IMR-90 (cell line): ENCODE measurements at regions not wholly inside any gene's neighbourhood (a gene's known extent, or its start where the extent isn't known, plus 50 kb on each side); places are given as distances from the start of the nearest gene placed in this dataset.

Source experiments
- ATAC-seq: fragments of 200-7000 bp; cut with Tn5 transposase; 2 replicates; pipeline ENCODE4 v1.9.1; 2020; ENCODE audit warnings: low read depth, mild to moderate bottlenecking, moderate library complexity
- BruUV-seq: library from RNA; stranded (reverse); fragments of 400-500 nt; replicated peaks from 2 replicates; lab custom pipeline; 2021; lab: Mats Ljungman, UMichigan
- CTCF ChIA-PET: fragments of 300-600 bp; formaldehyde crosslinking; extraction: SDS; loops from one replicate; lab custom pipeline; 2021; ENCODE audit warnings: antibody characterized with exemption; lab: Yijun Ruan, JAX
- POLR2A ChIA-PET: fragments of 300-600 bp; sonication (Branson Sonifier 250); formaldehyde crosslinking; loops from one replicate; lab custom pipeline; 2022; ENCODE audit warnings: antibody characterized with exemption; ENCODE audit not compliant: unreplicated experiment; lab: Charles Lee
- DNase-seq: peaks from one replicate; pipeline ENCODE4 v3.0.0; 2013
- H2AFZ ChIP-seq: replicated peaks from 2 replicates; pipeline ENCODE3; 2013; ENCODE audit warnings: low read length, mild to moderate bottlenecking; ENCODE audit not compliant: poor library complexity
- H2AK5ac ChIP-seq: 2 replicates; pipeline ENCODE4 v1.6.1; 2013; ENCODE audit warnings: low read depth, low read length, inconsistent platforms
- H2AK9ac ChIP-seq: replicated peaks from 2 replicates; pipeline ENCODE3; 2013; ENCODE audit warnings: mild to moderate bottlenecking, low read depth, low read length, moderate library complexity; ENCODE audit not compliant: poor library complexity
- H2BK120ac ChIP-seq: 2 replicates; pipeline ENCODE4 v1.6.1; 2013; ENCODE audit warnings: low read depth, low read length, inconsistent platforms
- H2BK15ac ChIP-seq: 3 replicates; pipeline ENCODE4 v1.6.1; 2013; ENCODE audit warnings: low read depth, low read length, inconsistent platforms
- H2BK20ac ChIP-seq: 2 replicates; pipeline ENCODE4 v1.6.1; 2013; ENCODE audit warnings: low read depth, mild to moderate bottlenecking, inconsistent platforms, low read length, moderate library complexity
- H2BK5ac ChIP-seq: 2 replicates; pipeline ENCODE4 v1.6.1; 2013; ENCODE audit warnings: mild to moderate bottlenecking, low read depth, low read length, inconsistent platforms; ENCODE audit not compliant: poor library complexity, severe bottlenecking
- H3K14ac ChIP-seq: replicated peaks from 2 replicates; pipeline ENCODE4 v1.6.1; 2013; ENCODE audit warnings: low read depth, low read length, inconsistent platforms
- H3K18ac ChIP-seq: 2 replicates; pipeline ENCODE4 v1.6.1; 2013; ENCODE audit warnings: low read depth, low read length, control low read depth
- H3K23ac ChIP-seq: 2 replicates; pipeline ENCODE4 v1.6.1; 2013; ENCODE audit warnings: low read depth, low read length, inconsistent platforms
- H3K27ac ChIP-seq: 2 replicates; pipeline ENCODE4 v1.5.1; 2013; ENCODE audit warnings: mild to moderate bottlenecking, control low read depth, low read length; ENCODE audit not compliant: insufficient read depth
- H3K27me3 ChIP-seq: 2 replicates; pipeline ENCODE4 v1.6.1; 2013; ENCODE audit warnings: low read length; ENCODE audit not compliant: control insufficient read depth, insufficient read depth
- H3K36me3 ChIP-seq: 2 replicates; pipeline ENCODE4 v1.6.1; 2013; ENCODE audit warnings: low read length, mixed read lengths; ENCODE audit not compliant: control insufficient read depth, insufficient read depth
- H3K4ac ChIP-seq: 2 replicates; pipeline ENCODE4 v1.6.1; 2013; ENCODE audit warnings: low read depth, low read length, inconsistent platforms
- H3K4me1 ChIP-seq: 2 replicates; pipeline ENCODE4 v1.6.1; 2013; ENCODE audit warnings: low read length, mixed read lengths; ENCODE audit not compliant: control insufficient read depth, insufficient read depth
- H3K4me2 ChIP-seq: 2 replicates; pipeline ENCODE4 v1.6.1; 2013; ENCODE audit warnings: low read depth, mild to moderate bottlenecking, control low read depth, low read length, moderate library complexity
- H3K4me3 ChIP-seq: 2 replicates; pipeline ENCODE4 v1.5.1; 2013; ENCODE audit warnings: low read depth, mild to moderate bottlenecking, control low read depth, low read length, moderate library complexity; ENCODE audit not compliant: insufficient read depth
- H3K56ac ChIP-seq: 2 replicates; pipeline ENCODE4 v1.6.1; 2013; ENCODE audit warnings: low read length, inconsistent platforms; ENCODE audit not compliant: insufficient read depth; ENCODE audit errors: extremely low read depth
- H3K79me1 ChIP-seq, 2 experiments: 2 replicates each; pipeline ENCODE4 v1.6.1; 2013; ENCODE audit warnings: low read length in 2 of 2, inconsistent platforms in 1 of 2, low read depth in 1 of 2
- H3K9ac ChIP-seq: 2 replicates; pipeline ENCODE4 v1.6.1; 2013; ENCODE audit warnings: low read depth, low read length, control low read depth
- H3K9me1 ChIP-seq: 2 replicates; pipeline ENCODE4 v1.6.1; 2013; ENCODE audit warnings: low read length, inconsistent platforms; ENCODE audit not compliant: insufficient read depth
- H3K9me3 ChIP-seq: 2 replicates; pipeline ENCODE4 v1.6.1; 2013; ENCODE audit warnings: low read length; ENCODE audit not compliant: control insufficient read depth, insufficient read depth
- H4K20me1 ChIP-seq: 2 replicates; pipeline ENCODE4 v1.6.1; 2013; ENCODE audit warnings: low read length, inconsistent platforms; ENCODE audit not compliant: insufficient read depth
- H4K5ac ChIP-seq: 2 replicates; pipeline ENCODE4 v1.6.1; 2013; ENCODE audit warnings: mild to moderate bottlenecking, low read depth, low read length, control low read depth
- H4K8ac ChIP-seq, 2 experiments: 2 replicates each; pipeline ENCODE4 v1.6.1; 2013; ENCODE audit warnings: low read depth in 2 of 2, low read length in 2 of 2, control low read depth in 1 of 2, inconsistent platforms in 1 of 2
- H4K91ac ChIP-seq: 2 replicates; pipeline ENCODE4 v1.6.1; 2013; ENCODE audit warnings: low read depth, low read length, inconsistent platforms; ENCODE audit not compliant: insufficient read depth
- BHLHE40 ChIP-seq: fragments of 150-350 bp; IDR thresholded peaks from 2 replicates; pipeline ENCODE4 v1.6.1; 2016; ENCODE audit warnings: mild to moderate bottlenecking, low read depth, low read length
- CEBPB ChIP-seq: IDR thresholded peaks from 2 replicates; pipeline ENCODE4 v1.6.1; 2012; ENCODE audit warnings: low read depth, low read length, improper control_type of control experiment
- CHD1 ChIP-seq: IDR thresholded peaks from 2 replicates; pipeline ENCODE4 v1.6.1; 2012; ENCODE audit warnings: low read depth, low read length, improper control_type of control experiment
- CTCF ChIP-seq: conservative IDR thresholded peaks from 2 replicates; pipeline ENCODE4 v1.5.1; 2012; ENCODE audit warnings: mild to moderate bottlenecking, low read depth, low read length, improper control_type of control experiment
- ELK1 ChIP-seq: fragments of 150-350 bp; IDR thresholded peaks from 2 replicates; pipeline ENCODE4 v1.6.1; 2016; ENCODE audit warnings: low read depth, mild to moderate bottlenecking, low read length, moderate library complexity, borderline replicate concordance
- FOS ChIP-seq: fragments of 150-350 bp; IDR thresholded peaks from 2 replicates; pipeline ENCODE4 v1.6.1; 2016; ENCODE audit warnings: low read depth, low read length
- MAFK ChIP-seq: IDR thresholded peaks from 2 replicates; pipeline ENCODE4 v1.6.1; 2012; ENCODE audit warnings: low read depth, low read length, improper control_type of control experiment
- MAZ ChIP-seq: IDR thresholded peaks from 2 replicates; pipeline ENCODE4 v1.6.1; 2012; ENCODE audit warnings: low read depth, mild to moderate bottlenecking, low read length, improper control_type of control experiment, moderate library complexity, borderline replicate concordance
- MXI1 ChIP-seq: IDR thresholded peaks from 2 replicates; pipeline ENCODE4 v1.6.1; 2012; ENCODE audit warnings: low read depth, mild to moderate bottlenecking, low read length, moderate library complexity, borderline replicate concordance
- NFE2L2 ChIP-seq: fragments of 150-350 bp; IDR thresholded peaks from 2 replicates; pipeline ENCODE4 v1.6.1; 2016; ENCODE audit warnings: low read depth, mild to moderate bottlenecking, low read length
- POLR2A ChIP-seq: IDR thresholded peaks from 2 replicates; pipeline ENCODE4 v1.6.1; 2012; ENCODE audit warnings: mild to moderate bottlenecking, low read depth, low read length
- RAD21 ChIP-seq: IDR thresholded peaks from 2 replicates; pipeline ENCODE4 v1.6.1; 2012; ENCODE audit warnings: low read length, improper control_type of control experiment
- RCOR1 ChIP-seq: IDR thresholded peaks from 2 replicates; pipeline ENCODE4 v1.6.1; 2012; ENCODE audit warnings: mild to moderate bottlenecking, low read length, improper control_type of control experiment; ENCODE audit not compliant: insufficient replicate concordance
- RFX5 ChIP-seq: IDR thresholded peaks from 2 replicates; pipeline ENCODE4 v1.8.0; 2012; ENCODE audit warnings: low read depth, mild to moderate bottlenecking, low read length, moderate library complexity
- SMC3 ChIP-seq: fragments of 150-350 bp; IDR thresholded peaks from 2 replicates; pipeline ENCODE4 v1.6.1; 2016; ENCODE audit warnings: low read depth, mild to moderate bottlenecking, antibody characterized with exemption, low read length, moderate library complexity
- USF2 ChIP-seq: fragments of 150-350 bp; IDR thresholded peaks from 2 replicates; pipeline ENCODE4 v1.6.1; 2017; ENCODE audit warnings: mild to moderate bottlenecking, antibody characterized with exemption, low read length, low read depth
- WGBS, 2 experiments: methylation state at CpG; one replicate each; pipeline versions ENCODE4 v1.1.5 to v1.1.7; 2013; ENCODE audit warnings: missing lambda C conversion rate in 2 of 2; ENCODE audit not compliant: insufficient read length in 1 of 2; ENCODE audit errors: extremely low coverage in 2 of 2; 5-methylcytosine and 5-hydroxymethylcytosine counted together
- dilution Hi-C: fragments of 300-500 bp; cut with HindIII; formaldehyde crosslinking; loops from one replicate; pipeline ENCODE4 v1.14.3; 2018; ENCODE audit warnings: low sequenced_read_pairs; ENCODE audit not compliant: unreplicated experiment
- in situ Hi-C: fragments of 300-500 bp; cut with MboI; formaldehyde crosslinking; loops from 3 replicates; pipeline ENCODE4 v1.14.3; 2019; ENCODE audit warnings: low sequenced_read_pairs, inconsistent platforms, mixed read lengths
- intact Hi-C: fragments of 100-400 bp; cut with micrococcal nuclease; formaldehyde crosslinking; loops from 2 replicates; pipeline ENCODE4 v1.10.0; 2022

GRCh38 chr5:129356846-129357245 lies 103.3 kb upstream of the ADAMTS19 start:
- Histone ChIP-seq H2BK20ac (no peak overlapping the region), H2BK5ac (no peak overlapping the region), H3K56ac (no peak overlapping the region), H2BK120ac (no peak overlapping the region), H3K36me3 (no peaks in the 10 kb centered on the region), H2AFZ (no peak overlapping the region), H4K5ac (no peak overlapping the region), H2AK5ac (no peak overlapping the region), H3K4ac (no peak overlapping the region), H2AK9ac (no peak overlapping the region), H3K9ac (no peak overlapping the region), H4K20me1 (no peaks in the 10 kb centered on the region), H3K4me3 (no peak overlapping the region), H3K4me2 (no peak overlapping the region), H3K4me1 (no peaks in the 10 kb centered on the region), H3K9me3 (no peaks in the 10 kb centered on the region), H3K79me1 (no peaks in the 10 kb centered on the region), H3K9me1 (no peaks in the 10 kb centered on the region), H2BK15ac (no peak overlapping the region), H4K91ac (no peak overlapping the region), H3K18ac (no peak overlapping the region), H3K23ac (no peak overlapping the region), H3K27me3 (no peaks in the 10 kb centered on the region), H4K8ac (no peak overlapping the region), H3K27ac (no peak overlapping the region), H3K14ac (no peak overlapping the region)
- intact Hi-C loops, result loop anchor here (10.0 kb wide), 2 partner anchors 288 to 452 kb away; no protein-coding TSS in a partner anchor
- in situ Hi-C loops, result no loop called here
- ChIA-PET POLR2A (no interaction called here), CTCF (no interaction called here)
- WGBS, 2 experiments, result no CpG with 5 or more reads among the region's 2 CpGs
- DNase-seq (no peak), ATAC-seq (no peak)
- no TSS peak for BruUV-seq
- no peak for TF ChIP-seq FOS
- no peak for TF ChIP-seq RCOR1
- TF ChIP-seq MAFK, result no peak
- no peak for TF ChIP-seq CTCF
- TF ChIP-seq MXI1, result no peak
- TF ChIP-seq RAD21, result no peak
- TF ChIP-seq ELK1, result no peak
- TF ChIP-seq RFX5, result no peak
- TF ChIP-seq MAZ, result no peak
- TF ChIP-seq CHD1, result no peak
- no peak for TF ChIP-seq NFE2L2
- TF ChIP-seq SMC3, result no peak
- no peak for TF ChIP-seq USF2
- TF ChIP-seq POLR2A, result no peak
- no peak for TF ChIP-seq BHLHE40
- no peak for TF ChIP-seq CEBPB
- dilution Hi-C loops, result no loop called here
